Left ventricle myocardium inferior (tissue), 1 donor: ENCODE measurements at regions not wholly inside any gene's neighbourhood (a gene's known extent, or its start where the extent isn't known, plus 50 kb on each side); places are given as distances from the start of the nearest gene placed in this dataset.

Experiments used
- DNase-seq: peaks from one replicate; pipeline ENCODE4 v3.0.0-alpha.2; 2020
- H3K27ac ChIP-seq: fragments of 200-600 bp; replicated peaks from 2 replicates; pipeline ENCODE4 v1.8.0; 2021
- H3K27me3 ChIP-seq: fragments of 200-600 bp; 2 replicates; pipeline ENCODE4 v1.8.0; 2021; ENCODE audit warnings: low read depth
- H3K36me3 ChIP-seq: fragments of 200-600 bp; 2 replicates; pipeline ENCODE4 v1.8.0; 2021
- H3K4me1 ChIP-seq: fragments of 200-600 bp; 2 replicates; pipeline ENCODE4 v1.8.0; 2021
- H3K4me3 ChIP-seq: fragments of 200-600 bp; 2 replicates; pipeline ENCODE4 v1.8.0; 2021; ENCODE audit warnings: mild to moderate bottlenecking, moderate library complexity
- H3K9me3 ChIP-seq: fragments of 200-600 bp; replicated peaks from 2 replicates; pipeline ENCODE4 v1.8.0; 2021
- CTCF ChIP-seq: fragments of 200-600 bp; IDR thresholded peaks from 2 replicates; pipeline ENCODE4 v1.8.0; 2021; ENCODE audit warnings: antibody characterized with exemption, mild to moderate bottlenecking, borderline replicate concordance
- intact Hi-C: fragments of 100-400 bp; cut with micrococcal nuclease; formaldehyde crosslinking; loops from one replicate; pipeline ENCODE4 v1.11.0; 2022
- donor health status: DM: no; HTN: yes; CAD: no; lungs with severe emphysema.

GRCh38 chr12:125684968-125685790 lies 619.9 kb downstream of the AACS start:
- intact Hi-C loops, result no loop called here
- no peak for TF ChIP-seq CTCF
- no peak overlapping the region for H3K4me3 ChIP-seq
- no peaks in the 10 kb centered on the region for H3K4me1 ChIP-seq
- peaks cover 82% of the 10 kb centered on the region for H3K27me3 ChIP-seq
- no peak for DNase-seq
- no peak overlapping the region for H3K27ac ChIP-seq
- H3K9me3 ChIP-seq, result no peaks in the 10 kb centered on the region
- no peaks in the 10 kb centered on the region for H3K36me3 ChIP-seq

GRCh38 chr12:125685915-125686314 lies 620.7 kb downstream of the AACS start:
- Histone ChIP-seq H3K27ac (no peak overlapping the region), H3K9me3 (no peaks in the 10 kb centered on the region), H3K36me3 (no peaks in the 10 kb centered on the region), H3K27me3 (peaks cover 86% of the 10 kb centered on the region), H3K4me3 (no peak overlapping the region), H3K4me1 (no peaks in the 10 kb centered on the region)
- no peak for TF ChIP-seq CTCF
- no peak for DNase-seq
- intact Hi-C loops, result no loop called here

- H3K4me3 ChIP-seq, result no peak overlapping the region
- H3K27me3 ChIP-seq, result peaks cover 79% of the 10 kb centered on the region
- DNase-seq, result no peak
- H3K27ac ChIP-seq, result no peak overlapping the region
- no peaks in the 10 kb centered on the region for H3K9me3 ChIP-seq
- H3K36me3 ChIP-seq, result no peaks in the 10 kb centered on the region
- TF ChIP-seq CTCF, result no peak
- intact Hi-C loops, result no loop called here
- no peaks in the 10 kb centered on the region for H3K4me1 ChIP-seq
Observed at GRCh38 chr12:125687403-125687802, 622.2 kb downstream of the AACS start.

- intact Hi-C loops, result no loop called here
Observed at GRCh38 chr12:125687820-125688219, 622.6 kb downstream of the AACS start.

GRCh38 chr12:125688223-125688622 lies 623.0 kb downstream of the AACS start:
- no peaks in the 10 kb centered on the region for H3K4me1 ChIP-seq
- DNase-seq, result no peak
- TF ChIP-seq CTCF, result no peak
- no peak overlapping the region for H3K27ac ChIP-seq
- intact Hi-C loops, result no loop called here
- H3K9me3 ChIP-seq, result no peaks in the 10 kb centered on the region
- H3K36me3 ChIP-seq, result no peaks in the 10 kb centered on the region
- H3K4me3 ChIP-seq, result no peak overlapping the region
- H3K27me3 ChIP-seq, result peaks cover 72% of the 10 kb centered on the region

More at GRCh38 chr12:125687820-125688219, 622.6 kb downstream of the AACS start:
- H3K9me3 ChIP-seq, result no peaks in the 10 kb centered on the region
- no peak overlapping the region for H3K4me3 ChIP-seq
- TF ChIP-seq CTCF, result no peak
- H3K27me3 ChIP-seq, result peaks cover 76% of the 10 kb centered on the region
- no peaks in the 10 kb centered on the region for H3K36me3 ChIP-seq
- no peak for DNase-seq
- no peak overlapping the region for H3K27ac ChIP-seq
- H3K4me1 ChIP-seq, result no peaks in the 10 kb centered on the region
